Erythroblast (primary cell): ENCODE measurements at regions not wholly inside any gene's neighbourhood (a gene's known extent, or its start where the extent isn't known, plus 50 kb on each side); places are given as distances from the start of the nearest gene placed in this dataset.

Experiments used
- GATA1 ChIP-seq: IDR thresholded peaks from 2 replicates; pipeline ENCODE4 v1.6.1; 2011; ENCODE audit warnings: low read depth, mild to moderate bottlenecking, control low read depth, low read length, moderate library complexity
- POLR2A ChIP-seq: IDR thresholded peaks from 2 replicates; pipeline ENCODE4 v1.6.1; 2011; ENCODE audit warnings: mild to moderate bottlenecking, low read length

GRCh38 chr7:46022397-46022796 is 101.3 kb upstream of the IGFBP3 start:
- TF ChIP-seq POLR2A (no peak), GATA1 (no peak)
